ENCODE measurements at regions not wholly inside any gene's neighbourhood (a gene's known extent, or its start where the extent isn't known, plus 50 kb on each side); places are given as distances from the start of the nearest gene placed in this dataset.

DNA sequence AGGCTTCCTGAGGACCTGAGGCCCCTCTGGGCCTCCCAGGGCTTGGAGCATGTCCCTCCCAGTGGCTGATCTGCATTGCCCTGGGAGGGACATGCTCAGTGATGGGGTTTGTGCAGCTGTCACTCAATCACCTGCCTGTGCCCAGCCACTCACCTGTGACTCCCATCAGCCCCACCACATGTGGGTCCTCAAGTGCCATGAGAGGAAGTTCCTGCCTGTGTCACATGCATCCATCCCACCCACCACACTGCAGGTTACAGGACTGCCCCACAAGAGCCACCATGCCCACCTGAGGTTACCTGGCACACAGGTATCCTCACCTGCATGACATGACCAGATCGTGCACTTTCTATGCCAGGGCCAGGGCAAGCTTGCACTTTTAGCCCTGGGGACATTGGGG, 80.0 kb downstream of the SCGB2B2 start:
- TF ChIP-seq, protein P1, sequence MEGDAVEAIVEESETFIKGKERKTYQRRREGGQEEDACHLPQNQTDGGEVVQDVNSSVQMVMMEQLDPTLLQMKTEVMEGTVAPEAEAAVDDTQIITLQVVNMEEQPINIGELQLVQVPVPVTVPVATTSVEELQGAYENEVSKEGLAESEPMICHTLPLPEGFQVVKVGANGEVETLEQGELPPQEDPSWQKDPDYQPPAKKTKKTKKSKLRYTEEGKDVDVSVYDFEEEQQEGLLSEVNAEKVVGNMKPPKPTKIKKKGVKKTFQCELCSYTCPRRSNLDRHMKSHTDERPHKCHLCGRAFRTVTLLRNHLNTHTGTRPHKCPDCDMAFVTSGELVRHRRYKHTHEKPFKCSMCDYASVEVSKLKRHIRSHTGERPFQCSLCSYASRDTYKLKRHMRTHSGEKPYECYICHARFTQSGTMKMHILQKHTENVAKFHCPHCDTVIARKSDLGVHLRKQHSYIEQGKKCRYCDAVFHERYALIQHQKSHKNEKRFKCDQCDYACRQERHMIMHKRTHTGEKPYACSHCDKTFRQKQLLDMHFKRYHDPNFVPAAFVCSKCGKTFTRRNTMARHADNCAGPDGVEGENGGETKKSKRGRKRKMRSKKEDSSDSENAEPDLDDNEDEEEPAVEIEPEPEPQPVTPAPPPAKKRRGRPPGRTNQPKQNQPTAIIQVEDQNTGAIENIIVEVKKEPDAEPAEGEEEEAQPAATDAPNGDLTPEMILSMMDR (conservative IDR thresholded peaks at IDR 0.05; ENCODE audit: low read depth, low read length): no peak
- no peak for TF ChIP-seq EZH2 (IDR thresholded peaks at IDR 0.05; ENCODE audit: low read length, unreplicated experiment)

Measured in PC-3 (cell line).